HFF-Myc (cell line): ENCODE measurements at regions not wholly inside any gene's neighbourhood (a gene's known extent, or its start where the extent isn't known, plus 50 kb on each side); places are given as distances from the start of the nearest gene placed in this dataset.

ENCODE experiments used
- DNase-seq: peaks from one replicate; pipeline ENCODE4 v3.0.0-alpha.2; 2011; ENCODE audit warnings: low read depth; ENCODE audit errors: extremely low read depth
- H3K4me3 ChIP-seq: replicated peaks from 2 replicates; pipeline ENCODE4 v1.5.1; 2011; ENCODE audit warnings: low read depth, mild to moderate bottlenecking, control low read depth, low read length
- CTCF ChIP-seq: IDR thresholded peaks from 2 replicates; pipeline ENCODE4 v1.5.1; 2012; ENCODE audit warnings: mild to moderate bottlenecking, low read depth, low read length, control low read depth; ENCODE audit errors: missing control alignments

GRCh38 chr1:175894581-175894980, 151.2 kb upstream of the TNR start:
- no peak for DNase-seq
- no peak overlapping the region for H3K4me3 ChIP-seq
- no peak for TF ChIP-seq CTCF

DNA sequence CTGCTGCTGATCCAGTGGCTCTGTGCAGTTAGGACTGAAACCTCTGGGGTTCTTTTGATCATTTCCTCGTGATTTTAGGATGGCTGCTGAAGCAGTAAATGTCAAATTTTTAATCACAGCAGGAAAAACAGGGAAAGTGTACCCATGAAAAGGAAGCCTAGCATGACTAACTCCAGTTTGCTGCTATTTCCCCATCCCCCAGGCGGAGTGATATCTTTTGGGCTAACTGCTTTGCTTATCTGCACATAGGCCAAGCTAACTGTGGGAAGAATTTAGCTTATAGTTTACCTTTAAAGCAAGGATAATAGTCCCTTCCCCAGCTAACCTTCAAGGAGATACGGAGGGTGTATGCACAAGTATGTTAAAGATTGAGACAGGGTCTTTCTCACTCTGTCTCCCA, 149.8 kb upstream of the TNR start:
- H3K4me3 ChIP-seq = no peak overlapping the region
- no peak for DNase-seq
- TF ChIP-seq CTCF = no peak

GRCh38 chr1:175892686-175893085, 149.3 kb upstream of the TNR start:
- DNase-seq = no peak
- H3K4me3 ChIP-seq = no peak overlapping the region
- no peak for TF ChIP-seq CTCF

- no peak overlapping the region for H3K4me3 ChIP-seq
- no peak for TF ChIP-seq CTCF
- DNase-seq = no peak
Observed at GRCh38 chr1:175891783-175892309, 148.5 kb upstream of the TNR start.

GRCh38 chr1:175890958-175891357, 147.6 kb upstream of the TNR start:
- no peak overlapping the region for H3K4me3 ChIP-seq
- no peak for DNase-seq
- no peak for TF ChIP-seq CTCF

DNA sequence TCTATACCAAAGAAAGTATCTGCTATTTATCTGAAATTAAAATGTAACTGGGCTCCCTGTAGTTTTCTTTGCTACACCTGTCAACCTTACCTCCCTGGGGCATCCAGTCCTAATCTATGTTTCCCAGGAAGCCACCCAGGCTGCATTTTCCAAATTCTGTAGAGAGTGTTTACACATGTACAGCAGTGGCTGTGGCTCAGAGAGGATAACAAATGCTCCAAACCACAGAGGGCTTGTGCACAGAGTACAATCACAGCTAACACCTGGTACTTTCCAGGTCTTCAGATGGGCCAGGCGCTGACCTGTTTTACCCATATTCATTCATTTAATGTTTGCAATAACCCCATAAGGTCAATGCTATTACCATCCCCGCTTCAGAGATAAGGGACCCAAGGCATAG, 146.5 kb upstream of the TNR start:
- TF ChIP-seq CTCF = no peak
- no peak for DNase-seq
- no peak overlapping the region for H3K4me3 ChIP-seq

DNA sequence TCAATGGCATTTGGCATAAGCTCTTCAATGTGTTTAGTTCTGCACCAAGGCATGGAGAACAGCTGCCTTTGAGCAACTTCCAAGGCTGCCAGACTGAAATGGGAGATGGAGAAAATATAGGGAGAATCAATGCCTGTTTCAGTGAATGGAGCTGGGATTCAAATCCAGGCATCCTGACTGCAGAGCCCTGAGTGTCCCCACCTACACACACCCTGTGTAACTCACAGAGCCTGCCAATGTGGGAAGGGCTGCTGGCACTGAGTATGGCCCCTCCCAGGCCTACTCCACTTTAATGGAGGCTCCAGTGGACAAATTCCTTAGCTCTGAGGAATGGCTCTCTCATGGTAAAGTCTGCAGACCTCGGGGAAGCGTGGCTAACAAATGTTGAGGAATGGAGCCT, 145.6 kb upstream of the TNR start:
- no peak overlapping the region for H3K4me3 ChIP-seq
- no peak for DNase-seq
- TF ChIP-seq CTCF = no peak
